Fibroblast of lung (primary cell): ENCODE measurements at regions not wholly inside any gene's neighbourhood (a gene's known extent, or its start where the extent isn't known, plus 50 kb on each side); places are given as distances from the start of the nearest gene placed in this dataset.

Experiments used
- DNase-seq, 2 donors: peaks; one replicate each; pipeline versions ENCODE4 v3.0.0 to v3.0.0-alpha.2; 2010; ENCODE audit warnings: low read depth in 2 of 2
- H2AFZ ChIP-seq: 2 replicates; pipeline ENCODE4 v1.5.1; 2012; ENCODE audit warnings: low read length, control low read depth, inconsistent platforms
- H3K27ac ChIP-seq: 2 replicates; pipeline ENCODE4 v1.5.1; 2011; ENCODE audit warnings: low read length, control low read depth; ENCODE audit not compliant: insufficient read depth
- H3K27me3 ChIP-seq: 2 replicates; pipeline ENCODE4 v1.5.1; 2011; ENCODE audit warnings: mild to moderate bottlenecking, low read length; ENCODE audit not compliant: control insufficient read depth, insufficient read depth
- H3K36me3 ChIP-seq: 2 replicates; pipeline ENCODE4 v1.5.1; 2011; ENCODE audit warnings: low read length; ENCODE audit not compliant: control insufficient read depth, insufficient read depth
- H3K4me1 ChIP-seq: 2 replicates; pipeline ENCODE4 v1.5.1; 2011; ENCODE audit warnings: low read length; ENCODE audit not compliant: control insufficient read depth, insufficient read depth; ENCODE audit errors: extremely low read depth
- H3K4me2 ChIP-seq: 2 replicates; pipeline ENCODE4 v1.5.1; 2011; ENCODE audit warnings: low read length, control low read depth; ENCODE audit not compliant: insufficient read depth; ENCODE audit errors: extremely low read depth
- H3K4me3 ChIP-seq, 4 experiments: fragments of 200-600 bp in 1 of 4; sonication (generic) in 1 of 4; replicated peaks in 1 of 4; 2 replicates each; pipeline ENCODE4 v1.5.1; 2011 to 2016; ENCODE audit warnings: low read length in 4 of 4, low read depth in 3 of 4, mild to moderate bottlenecking in 3 of 4, control low read depth in 2 of 4, inconsistent platforms in 1 of 4, mixed read lengths in 1 of 4; ENCODE audit not compliant: insufficient read depth in 1 of 4; ENCODE audit errors: control extremely low read depth in 1 of 4
- H3K79me2 ChIP-seq: 2 replicates; pipeline ENCODE4 v1.5.1; 2012; ENCODE audit warnings: mild to moderate bottlenecking, low read length, inconsistent platforms; ENCODE audit not compliant: control insufficient read depth, insufficient read depth
- H3K9ac ChIP-seq: 2 replicates; pipeline ENCODE4 v1.5.1; 2011; ENCODE audit warnings: mild to moderate bottlenecking, low read length, control low read depth; ENCODE audit not compliant: insufficient read depth
- H3K9me3 ChIP-seq: 2 replicates; pipeline ENCODE4 v1.5.1; 2012; ENCODE audit warnings: low read depth, low read length; ENCODE audit not compliant: control insufficient read depth, insufficient read depth
- H4K20me1 ChIP-seq: 2 replicates; pipeline ENCODE4 v1.5.1; 2011; ENCODE audit warnings: low read length; ENCODE audit not compliant: control insufficient read depth, insufficient read depth; ENCODE audit errors: extremely low read depth
- EZH2 ChIP-seq: IDR thresholded peaks from 2 replicates; pipeline ENCODE4 v1.5.1; 2012; ENCODE audit warnings: low read length, control low read depth, mild to moderate bottlenecking; ENCODE audit errors: missing control alignments
- TF ChIP-seq, protein P1 (sequence below), 2 donors: IDR thresholded peaks in 1 of 2; conservative IDR thresholded peaks in 1 of 2; 1 replicate in 1 of 2; 2 replicates in 1 of 2; pipeline ENCODE4 v1.5.1; 2011 to 2012; ENCODE audit warnings: low read length in 2 of 2, control low read depth in 1 of 2, inconsistent platforms in 1 of 2, low read depth in 1 of 2, mild to moderate bottlenecking in 1 of 2

DNA sequence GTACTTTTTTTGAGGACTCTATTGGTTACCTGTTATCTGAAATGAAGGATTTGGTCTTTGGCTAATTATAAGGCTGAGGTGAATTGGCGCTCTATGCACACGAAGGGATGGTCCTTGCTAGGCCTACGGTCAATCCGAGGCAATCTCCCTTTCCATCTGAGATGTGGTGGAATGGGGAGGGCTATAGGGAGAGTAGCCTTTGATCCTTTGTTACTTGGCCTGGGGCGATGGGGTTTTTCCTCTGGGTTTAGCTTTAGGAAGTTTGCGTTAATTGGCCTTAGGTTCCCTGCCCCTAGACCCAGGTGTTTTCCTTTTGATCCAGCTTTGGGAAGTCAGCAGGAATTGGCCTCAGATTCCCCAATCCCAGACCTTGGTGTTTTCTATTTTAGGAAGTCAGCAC lies 102.1 kb upstream of the C9orf72 start:
- Histone ChIP-seq H3K79me2 (no peaks in the 10 kb centered on the region), H3K27ac (no peak overlapping the region), H3K27me3 (no peaks in the 10 kb centered on the region), H3K4me2 (no peak overlapping the region), H3K4me3 (no peak overlapping the region), H3K9me3 (no peaks in the 10 kb centered on the region), H3K4me1 (no peaks in the 10 kb centered on the region), H2AFZ (no peak overlapping the region), H4K20me1 (no peaks in the 10 kb centered on the region), H3K36me3 (no peaks in the 10 kb centered on the region), H3K9ac (no peak overlapping the region)
- no peak for DNase-seq
- no peak for TF ChIP-seq EZH2
- TF ChIP-seq, protein P1, sequence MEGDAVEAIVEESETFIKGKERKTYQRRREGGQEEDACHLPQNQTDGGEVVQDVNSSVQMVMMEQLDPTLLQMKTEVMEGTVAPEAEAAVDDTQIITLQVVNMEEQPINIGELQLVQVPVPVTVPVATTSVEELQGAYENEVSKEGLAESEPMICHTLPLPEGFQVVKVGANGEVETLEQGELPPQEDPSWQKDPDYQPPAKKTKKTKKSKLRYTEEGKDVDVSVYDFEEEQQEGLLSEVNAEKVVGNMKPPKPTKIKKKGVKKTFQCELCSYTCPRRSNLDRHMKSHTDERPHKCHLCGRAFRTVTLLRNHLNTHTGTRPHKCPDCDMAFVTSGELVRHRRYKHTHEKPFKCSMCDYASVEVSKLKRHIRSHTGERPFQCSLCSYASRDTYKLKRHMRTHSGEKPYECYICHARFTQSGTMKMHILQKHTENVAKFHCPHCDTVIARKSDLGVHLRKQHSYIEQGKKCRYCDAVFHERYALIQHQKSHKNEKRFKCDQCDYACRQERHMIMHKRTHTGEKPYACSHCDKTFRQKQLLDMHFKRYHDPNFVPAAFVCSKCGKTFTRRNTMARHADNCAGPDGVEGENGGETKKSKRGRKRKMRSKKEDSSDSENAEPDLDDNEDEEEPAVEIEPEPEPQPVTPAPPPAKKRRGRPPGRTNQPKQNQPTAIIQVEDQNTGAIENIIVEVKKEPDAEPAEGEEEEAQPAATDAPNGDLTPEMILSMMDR (conservative IDR thresholded peaks at IDR 0.05 in 1 of 2, IDR thresholded peaks at IDR 0.05 in 1 of 2; ENCODE audit: low read depth in 1 of 2, low read length in 2 of 2), result no peak

- H3K27ac ChIP-seq, result no peak overlapping the region
- H3K4me2 ChIP-seq, result no peak overlapping the region
- H2AFZ ChIP-seq, result no peak overlapping the region
- no peaks in the 10 kb centered on the region for H3K27me3 ChIP-seq
- H3K4me1 ChIP-seq, result no peaks in the 10 kb centered on the region
- TF ChIP-seq, protein P1 (conservative IDR thresholded peaks at IDR 0.05 in 1 of 2, IDR thresholded peaks at IDR 0.05 in 1 of 2; ENCODE audit: low read depth in 1 of 2, low read length in 2 of 2), result no peak
- no peak for TF ChIP-seq EZH2
- no peaks in the 10 kb centered on the region for H3K36me3 ChIP-seq
- no peak overlapping the region for H3K4me3 ChIP-seq
- H3K9ac ChIP-seq, result no peak overlapping the region
- no peak for DNase-seq
- H3K79me2 ChIP-seq, result no peaks in the 10 kb centered on the region
- no peaks in the 10 kb centered on the region for H4K20me1 ChIP-seq
- H3K9me3 ChIP-seq, result no peaks in the 10 kb centered on the region
These were observed 103.5 kb upstream of the C9orf72 start for GRCh38 chr9:27676827-27677226.

- no peak overlapping the region for H3K4me2 ChIP-seq
- no peak overlapping the region for H2AFZ ChIP-seq
- H3K36me3 ChIP-seq, result no peaks in the 10 kb centered on the region
- TF ChIP-seq, protein P1 (conservative IDR thresholded peaks at IDR 0.05 in 1 of 2, IDR thresholded peaks at IDR 0.05 in 1 of 2; ENCODE audit: low read depth in 1 of 2, low read length in 2 of 2), result no peak
- no peak for TF ChIP-seq EZH2
- H3K27me3 ChIP-seq, result no peaks in the 10 kb centered on the region
- no peak overlapping the region for H3K9ac ChIP-seq
- H3K79me2 ChIP-seq, result no peaks in the 10 kb centered on the region
- H3K27ac ChIP-seq, result no peak overlapping the region
- H3K9me3 ChIP-seq, result no peaks in the 10 kb centered on the region
- DNase-seq, result no peak
- no peaks in the 10 kb centered on the region for H3K4me1 ChIP-seq
- no peaks in the 10 kb centered on the region for H4K20me1 ChIP-seq
- no peak overlapping the region for H3K4me3 ChIP-seq
These were observed 106.1 kb upstream of the C9orf72 start for GRCh38 chr9:27679338-27679737.
